ENCODE measurements at regions not wholly inside any gene's neighbourhood (a gene's known extent, or its start where the extent isn't known, plus 50 kb on each side); places are given as distances from the start of the nearest gene placed in this dataset.

DNA sequence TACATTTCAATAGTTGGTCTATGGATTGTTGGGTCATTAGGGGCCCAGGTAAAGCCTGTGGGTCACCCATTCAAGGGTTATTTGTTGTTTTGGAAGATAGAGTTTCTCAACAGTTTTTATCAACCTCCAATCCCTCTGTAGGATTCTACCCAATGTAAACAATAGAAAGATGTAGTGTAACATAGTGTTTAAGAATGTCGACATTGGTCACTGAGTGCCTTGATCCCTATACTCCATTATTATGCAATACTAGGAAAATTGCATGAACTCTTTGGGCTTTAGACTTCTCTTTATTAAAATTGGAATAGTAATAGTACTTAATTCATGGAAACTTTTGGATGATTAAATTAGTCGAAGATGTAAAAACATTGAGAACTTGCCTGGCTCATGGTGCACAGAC, 292.1 kb downstream of the GPD2 start:
- Mint-ChIP-seq H3K27me3 (peaks cover under 1 to 16% of the 10 kb centered on the region in 2 donors), H3K9me3 (no peaks in the 10 kb centered on the region), H3K4me3 (no peak overlapping the region), H3K36me3 (no peaks in the 10 kb centered on the region), H3K27ac (no peak overlapping the region), H3K4me1 (no peaks in the 10 kb centered on the region)
- DNase-seq, result no peak
- no peak overlapping the region for H3K4me3 ChIP-seq (ENCODE audit: low read length)
- no peaks in the 10 kb centered on the region for H3K9me3 ChIP-seq (ENCODE audit: low read length)
- no peak overlapping the region for H3K27ac ChIP-seq (ENCODE audit: low read depth, low read length)
- CTCF ChIA-PET, result no interaction called here
- no peaks in the 10 kb centered on the region for H3K4me1 ChIP-seq (ENCODE audit: insufficient read depth, low read length)
- H3K27me3 ChIP-seq (ENCODE audit: insufficient read depth, low read length, poor library complexity, severe bottlenecking), result no peaks in the 10 kb centered on the region
- POLR2A ChIA-PET, result no interaction called here
- no peaks in the 10 kb centered on the region for H3K36me3 ChIP-seq (ENCODE audit: insufficient read depth, low read length)

DNA sequence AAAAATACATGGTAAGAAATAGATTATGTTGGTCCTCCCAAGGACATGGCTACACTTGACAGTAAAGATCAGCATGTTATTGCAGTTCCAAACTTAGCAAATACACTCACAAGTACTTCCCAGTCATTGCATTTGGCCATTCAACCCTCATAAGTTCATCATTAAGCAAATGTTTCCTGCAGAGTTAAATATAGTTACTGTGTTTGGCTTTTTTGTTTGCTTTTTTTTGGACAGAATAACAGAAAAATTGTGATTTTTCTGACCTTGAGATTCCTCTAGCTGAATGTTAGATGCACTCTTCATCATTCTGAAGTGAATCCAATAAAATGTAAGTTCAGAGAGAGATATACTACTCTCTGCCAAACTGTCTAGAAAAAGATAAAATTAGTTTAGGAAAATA, 295.3 kb downstream of the GPD2 start:
- H3K4me3 ChIP-seq (ENCODE audit: low read length), result no peak overlapping the region
- no peak for DNase-seq
- Mint-ChIP-seq H3K4me3 (no peak overlapping the region), H3K9me3 (no peaks in the 10 kb centered on the region), H3K27ac (no peak overlapping the region), H3K4me1 (no peaks in the 10 kb centered on the region), H3K27me3 (peaks cover 0 to 4% of the 10 kb centered on the region in 2 donors), H3K36me3 (no peaks in the 10 kb centered on the region)
- no peaks in the 10 kb centered on the region for H3K4me1 ChIP-seq (ENCODE audit: insufficient read depth, low read length)
- POLR2A ChIA-PET, result no interaction called here
- H3K36me3 ChIP-seq (ENCODE audit: insufficient read depth, low read length), result no peaks in the 10 kb centered on the region
- no peak overlapping the region for H3K27ac ChIP-seq (ENCODE audit: low read depth, low read length)
- no peaks in the 10 kb centered on the region for H3K27me3 ChIP-seq (ENCODE audit: insufficient read depth, low read length, poor library complexity, severe bottlenecking)
- CTCF ChIA-PET, result no interaction called here
- H3K9me3 ChIP-seq (ENCODE audit: low read length), result no peaks in the 10 kb centered on the region

GRCh38 chr2:156736950-156737349, 300.8 kb downstream of the GPD2 start:
- Mint-ChIP-seq H3K9me3 (no peaks in the 10 kb centered on the region), H3K27me3 (peaks cover 2 to 17% of the 10 kb centered on the region in 2 donors), H3K27ac (no peak overlapping the region), H3K36me3 (no peaks in the 10 kb centered on the region), H3K4me3 (no peak overlapping the region), H3K4me1 (no peaks in the 10 kb centered on the region)
- Histone ChIP-seq H3K27me3 (ENCODE audit: insufficient read depth, low read length, poor library complexity, severe bottlenecking) (no peaks in the 10 kb centered on the region), H3K9me3 (ENCODE audit: low read length) (no peaks in the 10 kb centered on the region), H3K4me3 (ENCODE audit: low read length) (no peak overlapping the region), H3K27ac (ENCODE audit: low read depth, low read length) (no peak overlapping the region), H3K4me1 (ENCODE audit: insufficient read depth, low read length) (no peaks in the 10 kb centered on the region), H3K36me3 (ENCODE audit: insufficient read depth, low read length) (no peaks in the 10 kb centered on the region)
- ChIA-PET CTCF (no interaction called here), POLR2A (no interaction called here)
- DNase-seq, result no peak

GRCh38 chr2:156739301-156739700, 303.1 kb downstream of the GPD2 start:
- Mint-ChIP-seq H3K9me3 (no peaks in the 10 kb centered on the region), H3K4me1 (no peaks in the 10 kb centered on the region), H3K27ac (no peak overlapping the region), H3K4me3 (no peak overlapping the region), H3K27me3 (peaks cover 2 to 17% of the 10 kb centered on the region in 2 donors), H3K36me3 (no peaks in the 10 kb centered on the region)
- Histone ChIP-seq H3K4me1 (ENCODE audit: insufficient read depth, low read length) (no peaks in the 10 kb centered on the region), H3K27me3 (ENCODE audit: insufficient read depth, low read length, poor library complexity, severe bottlenecking) (no peaks in the 10 kb centered on the region), H3K27ac (ENCODE audit: low read depth, low read length) (no peak overlapping the region), H3K9me3 (ENCODE audit: low read length) (no peaks in the 10 kb centered on the region), H3K4me3 (ENCODE audit: low read length) (no peak overlapping the region), H3K36me3 (ENCODE audit: insufficient read depth, low read length) (no peaks in the 10 kb centered on the region)
- no peak for DNase-seq
- CTCF ChIA-PET, result no interaction called here
- POLR2A ChIA-PET, result no interaction called here

GRCh38 chr2:156745619-156746018, 309.4 kb downstream of the GPD2 start:
- no peaks in the 10 kb centered on the region for H3K9me3 ChIP-seq (ENCODE audit: low read length)

GRCh38 chr2:156748221-156748620, 312.0 kb downstream of the GPD2 start:
- Histone ChIP-seq H3K27me3 (ENCODE audit: insufficient read depth, low read length, poor library complexity, severe bottlenecking) (no peaks in the 10 kb centered on the region), H3K27ac (ENCODE audit: low read depth, low read length) (no peak overlapping the region), H3K4me1 (ENCODE audit: insufficient read depth, low read length) (no peaks in the 10 kb centered on the region), H3K36me3 (ENCODE audit: insufficient read depth, low read length) (no peaks in the 10 kb centered on the region), H3K9me3 (ENCODE audit: low read length) (no peaks in the 10 kb centered on the region), H3K4me3 (ENCODE audit: low read length) (no peak overlapping the region)
- H3K4me3 Mint-ChIP-seq, result no peak overlapping the region
- ChIA-PET POLR2A (no interaction called here), CTCF (no interaction called here)
- H3K27ac Mint-ChIP-seq, result no peak overlapping the region
- peaks cover 0 to 1% of the 10 kb centered on the region in 2 donors for H3K27me3 Mint-ChIP-seq
- DNase-seq, result no peak
- no peaks in the 10 kb centered on the region for H3K36me3 Mint-ChIP-seq
- H3K4me1 Mint-ChIP-seq, result no peaks in the 10 kb centered on the region
- no peaks in the 10 kb centered on the region for H3K9me3 Mint-ChIP-seq

More at GRCh38 chr2:156745619-156746018, 309.4 kb downstream of the GPD2 start:
- Mint-ChIP-seq H3K4me3 (peak overlapping the region in 1 of 7 donors; percentile 6), H3K36me3 (no peaks in the 10 kb centered on the region), H3K27ac (no peak overlapping the region), H3K9me3 (no peaks in the 10 kb centered on the region), H3K4me1 (no peaks in the 10 kb centered on the region), H3K27me3 (peaks cover 2 to 9% of the 10 kb centered on the region in 2 donors)
- Histone ChIP-seq H3K4me1 (ENCODE audit: insufficient read depth, low read length) (no peaks in the 10 kb centered on the region), H3K27ac (ENCODE audit: low read depth, low read length) (no peak overlapping the region), H3K27me3 (ENCODE audit: insufficient read depth, low read length, poor library complexity, severe bottlenecking) (no peaks in the 10 kb centered on the region), H3K36me3 (ENCODE audit: insufficient read depth, low read length) (no peaks in the 10 kb centered on the region), H3K4me3 (ENCODE audit: low read length) (no peak overlapping the region)
- DNase-seq, result no peak
- POLR2A ChIA-PET, result no interaction called here
- CTCF ChIA-PET, result no interaction called here

GRCh38 chr2:156752042-156752441, 315.9 kb downstream of the GPD2 start:
- peaks cover 0 to 1% of the 10 kb centered on the region in 2 donors for H3K27me3 Mint-ChIP-seq
- H3K36me3 Mint-ChIP-seq, result no peaks in the 10 kb centered on the region
- H3K27me3 ChIP-seq (ENCODE audit: insufficient read depth, low read length, poor library complexity, severe bottlenecking), result no peaks in the 10 kb centered on the region
- H3K27ac Mint-ChIP-seq, result no peak overlapping the region
- H3K4me3 ChIP-seq (ENCODE audit: low read length), result no peak overlapping the region
- ChIA-PET CTCF (no interaction called here), POLR2A (no interaction called here)
- no peaks in the 10 kb centered on the region for H3K9me3 ChIP-seq (ENCODE audit: low read length)
- no peaks in the 10 kb centered on the region for H3K9me3 Mint-ChIP-seq
- H3K4me1 ChIP-seq (ENCODE audit: insufficient read depth, low read length), result no peaks in the 10 kb centered on the region
- no peak overlapping the region for H3K27ac ChIP-seq (ENCODE audit: low read depth, low read length)
- H3K4me1 Mint-ChIP-seq, result no peaks in the 10 kb centered on the region
- DNase-seq, result no peak
- H3K36me3 ChIP-seq (ENCODE audit: insufficient read depth, low read length), result no peaks in the 10 kb centered on the region
- H3K4me3 Mint-ChIP-seq, result no peak overlapping the region

DNA sequence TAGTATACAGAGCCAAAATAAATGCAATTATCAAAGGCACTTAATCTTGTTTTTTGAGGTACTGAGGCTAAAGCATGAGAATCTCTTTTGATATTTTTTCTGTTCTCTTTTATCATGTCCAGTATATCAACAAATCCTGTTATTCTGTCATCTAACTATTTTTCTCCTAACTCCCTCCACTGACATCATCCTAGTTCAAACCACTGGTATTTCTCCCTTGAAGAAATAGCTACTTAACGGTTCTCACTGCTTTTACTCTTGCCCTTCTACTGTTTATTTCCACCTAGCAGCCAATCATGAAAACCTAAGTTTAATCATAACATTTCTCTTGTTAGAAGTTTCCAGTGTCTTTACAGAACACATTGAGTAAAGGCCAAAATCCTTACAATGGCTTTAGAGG, 317.6 kb downstream of the GPD2 start:
- Mint-ChIP-seq H3K27ac (no peak overlapping the region), H3K4me3 (no peak overlapping the region), H3K36me3 (no peaks in the 10 kb centered on the region), H3K4me1 (no peaks in the 10 kb centered on the region), H3K27me3 (peaks cover 0 to 1% of the 10 kb centered on the region in 2 donors), H3K9me3 (no peaks in the 10 kb centered on the region)
- Histone ChIP-seq H3K9me3 (ENCODE audit: low read length) (no peaks in the 10 kb centered on the region), H3K27me3 (ENCODE audit: insufficient read depth, low read length, poor library complexity, severe bottlenecking) (no peaks in the 10 kb centered on the region), H3K36me3 (ENCODE audit: insufficient read depth, low read length) (no peaks in the 10 kb centered on the region), H3K4me1 (ENCODE audit: insufficient read depth, low read length) (no peaks in the 10 kb centered on the region), H3K27ac (ENCODE audit: low read depth, low read length) (no peak overlapping the region), H3K4me3 (ENCODE audit: low read length) (no peak overlapping the region)
- no peak for DNase-seq
- CTCF ChIA-PET, result no interaction called here
- POLR2A ChIA-PET, result no interaction called here

GRCh38 chr2:156756516-156756915, 320.3 kb downstream of the GPD2 start:
- no peaks in the 10 kb centered on the region for H3K9me3 ChIP-seq (ENCODE audit: low read length)
- no peak for DNase-seq
- peaks cover 0 to 2% (median 2%) of the 10 kb centered on the region in 5 donors for H3K9me3 Mint-ChIP-seq
- CTCF ChIA-PET, result no interaction called here
- POLR2A ChIA-PET, result no interaction called here
- no peaks in the 10 kb centered on the region for H3K4me1 Mint-ChIP-seq
- H3K4me3 ChIP-seq (ENCODE audit: low read length), result no peak overlapping the region
- H3K27ac Mint-ChIP-seq, result no peak overlapping the region
- H3K4me3 Mint-ChIP-seq, result no peak overlapping the region
- no peak overlapping the region for H3K27ac ChIP-seq (ENCODE audit: low read depth, low read length)
- H3K27me3 ChIP-seq (ENCODE audit: insufficient read depth, low read length, poor library complexity, severe bottlenecking), result no peaks in the 10 kb centered on the region
- no peaks in the 10 kb centered on the region for H3K4me1 ChIP-seq (ENCODE audit: insufficient read depth, low read length)
- no peaks in the 10 kb centered on the region for H3K36me3 Mint-ChIP-seq
- H3K36me3 ChIP-seq (ENCODE audit: insufficient read depth, low read length), result no peaks in the 10 kb centered on the region
- H3K27me3 Mint-ChIP-seq, result peaks cover 0 to 1% of the 10 kb centered on the region in 2 donors
